ENCODE measurements at regions not wholly inside any gene's neighbourhood (a gene's known extent, or its start where the extent isn't known, plus 50 kb on each side); places are given as distances from the start of the nearest gene placed in this dataset.

DNA sequence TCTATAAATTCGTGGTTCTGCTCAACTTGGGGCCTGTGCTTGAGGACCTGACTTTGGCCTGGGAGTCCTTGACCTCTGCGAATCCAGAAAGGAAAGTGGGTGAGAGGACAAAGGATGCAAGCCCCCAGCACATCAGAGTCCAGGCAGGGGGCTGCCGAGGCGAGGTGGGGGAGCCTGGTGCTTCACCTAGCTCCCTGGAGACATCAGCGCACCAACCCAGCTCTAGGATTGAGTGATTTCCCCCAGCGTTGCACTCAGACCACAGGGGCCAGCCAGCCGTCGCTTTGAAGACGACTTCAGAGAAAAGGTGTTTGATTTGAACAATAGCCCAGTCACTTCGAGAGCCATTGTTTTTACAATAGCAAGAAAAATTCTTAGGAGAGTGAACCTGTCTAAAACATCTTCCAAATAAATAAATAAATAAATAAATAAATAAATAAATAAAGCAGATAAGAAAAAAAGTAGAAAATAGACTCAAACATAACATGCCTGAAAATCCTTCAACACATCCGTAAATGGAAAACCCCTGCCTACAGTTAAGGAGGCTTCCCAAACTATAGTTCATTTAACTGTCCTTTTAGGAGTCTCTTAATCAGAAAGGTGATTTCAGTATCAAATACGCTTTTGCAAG is 180.9 kb downstream of the RBFOX3 start:
- TF ChIP-seq, protein P1, sequence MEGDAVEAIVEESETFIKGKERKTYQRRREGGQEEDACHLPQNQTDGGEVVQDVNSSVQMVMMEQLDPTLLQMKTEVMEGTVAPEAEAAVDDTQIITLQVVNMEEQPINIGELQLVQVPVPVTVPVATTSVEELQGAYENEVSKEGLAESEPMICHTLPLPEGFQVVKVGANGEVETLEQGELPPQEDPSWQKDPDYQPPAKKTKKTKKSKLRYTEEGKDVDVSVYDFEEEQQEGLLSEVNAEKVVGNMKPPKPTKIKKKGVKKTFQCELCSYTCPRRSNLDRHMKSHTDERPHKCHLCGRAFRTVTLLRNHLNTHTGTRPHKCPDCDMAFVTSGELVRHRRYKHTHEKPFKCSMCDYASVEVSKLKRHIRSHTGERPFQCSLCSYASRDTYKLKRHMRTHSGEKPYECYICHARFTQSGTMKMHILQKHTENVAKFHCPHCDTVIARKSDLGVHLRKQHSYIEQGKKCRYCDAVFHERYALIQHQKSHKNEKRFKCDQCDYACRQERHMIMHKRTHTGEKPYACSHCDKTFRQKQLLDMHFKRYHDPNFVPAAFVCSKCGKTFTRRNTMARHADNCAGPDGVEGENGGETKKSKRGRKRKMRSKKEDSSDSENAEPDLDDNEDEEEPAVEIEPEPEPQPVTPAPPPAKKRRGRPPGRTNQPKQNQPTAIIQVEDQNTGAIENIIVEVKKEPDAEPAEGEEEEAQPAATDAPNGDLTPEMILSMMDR (IDR thresholded peaks at IDR 0.05; ENCODE audit: borderline replicate concordance, extremely low read depth, low read length, poor library complexity, severe bottlenecking), result no peak
- TF ChIP-seq EZH2 (IDR thresholded peaks at IDR 0.05; ENCODE audit: borderline replicate concordance, low read depth, low read length, severe bottlenecking), result no peak

All from DND-41 (cell line).